ENCODE measurements at regions not wholly inside any gene's neighbourhood (a gene's known extent, or its start where the extent isn't known, plus 50 kb on each side); places are given as distances from the start of the nearest gene placed in this dataset.

GRCh38 chr11:79963856-79964645, 523.2 kb upstream of the TENM4 start:
- DNase-seq = no peak

- no peak for DNase-seq
These were observed 519.6 kb upstream of the TENM4 start for GRCh38 chr11:79960461-79960860.

- DNase-seq = no peak
These were observed 518.5 kb upstream of the TENM4 start for GRCh38 chr11:79959318-79959717.

GRCh38 chr11:79957702-79958101, 516.9 kb upstream of the TENM4 start:
- DNase-seq = no peak

- no peak for DNase-seq
These were observed 515.2 kb upstream of the TENM4 start for GRCh38 chr11:79956061-79956460.

- DNase-seq = no peak
These were observed 512.8 kb upstream of the TENM4 start for GRCh38 chr11:79953629-79954028.

- no peak for DNase-seq
These were observed 509.9 kb upstream of the TENM4 start for GRCh38 chr11:79950741-79951140.

- DNase-seq = no peak
These were observed 509.3 kb upstream of the TENM4 start for GRCh38 chr11:79950172-79950571.

GRCh38 chr11:79949574-79949973, 508.7 kb upstream of the TENM4 start:
- no peak for DNase-seq

GRCh38 chr11:79942646-79943045, 501.8 kb upstream of the TENM4 start:
- no peak for DNase-seq

- DNase-seq = no peak
These were observed 501.3 kb upstream of the TENM4 start for GRCh38 chr11:79942090-79942489.

GRCh38 chr11:79940974-79941735, 500.3 kb upstream of the TENM4 start:
- DNase-seq = no peak

- DNase-seq = no peak
These were observed 499.3 kb upstream of the TENM4 start for GRCh38 chr11:79940165-79940564.

- no peak for DNase-seq
These were observed 498.3 kb upstream of the TENM4 start for GRCh38 chr11:79939111-79939510.

GRCh38 chr11:79937676-79938334, 497.0 kb upstream of the TENM4 start:
- DNase-seq = no peak

GRCh38 chr11:79932612-79933011, 491.8 kb upstream of the TENM4 start:
- no peak for DNase-seq

GRCh38 chr11:79931692-79932091, 490.9 kb upstream of the TENM4 start:
- DNase-seq = no peak

- DNase-seq = no peak
These were observed 485.9 kb upstream of the TENM4 start for GRCh38 chr11:79926707-79927106.

GRCh38 chr11:79925570-79925969, 484.7 kb upstream of the TENM4 start:
- no peak for DNase-seq

GRCh38 chr11:79922641-79923040, 481.8 kb upstream of the TENM4 start:
- no peak for DNase-seq

- no peak for DNase-seq
These were observed 479.6 kb upstream of the TENM4 start for GRCh38 chr11:79920480-79920879.

- no peak for DNase-seq
These were observed 478.5 kb upstream of the TENM4 start for GRCh38 chr11:79919350-79919749.

- DNase-seq = no peak
These were observed 478.0 kb upstream of the TENM4 start for GRCh38 chr11:79918846-79919245.

GRCh38 chr11:79906164-79906563, 465.3 kb upstream of the TENM4 start:
- no peak for DNase-seq

Data from activated CD4-positive, alpha-beta T cell treated with anti-CD3 and anti-CD28 coated beads, Interleukin-2, amount 50 U/mL, for 1 hour (primary cell).